ENCODE measurements at regions not wholly inside any gene's neighbourhood (a gene's known extent, or its start where the extent isn't known, plus 50 kb on each side); places are given as distances from the start of the nearest gene placed in this dataset.

DNA sequence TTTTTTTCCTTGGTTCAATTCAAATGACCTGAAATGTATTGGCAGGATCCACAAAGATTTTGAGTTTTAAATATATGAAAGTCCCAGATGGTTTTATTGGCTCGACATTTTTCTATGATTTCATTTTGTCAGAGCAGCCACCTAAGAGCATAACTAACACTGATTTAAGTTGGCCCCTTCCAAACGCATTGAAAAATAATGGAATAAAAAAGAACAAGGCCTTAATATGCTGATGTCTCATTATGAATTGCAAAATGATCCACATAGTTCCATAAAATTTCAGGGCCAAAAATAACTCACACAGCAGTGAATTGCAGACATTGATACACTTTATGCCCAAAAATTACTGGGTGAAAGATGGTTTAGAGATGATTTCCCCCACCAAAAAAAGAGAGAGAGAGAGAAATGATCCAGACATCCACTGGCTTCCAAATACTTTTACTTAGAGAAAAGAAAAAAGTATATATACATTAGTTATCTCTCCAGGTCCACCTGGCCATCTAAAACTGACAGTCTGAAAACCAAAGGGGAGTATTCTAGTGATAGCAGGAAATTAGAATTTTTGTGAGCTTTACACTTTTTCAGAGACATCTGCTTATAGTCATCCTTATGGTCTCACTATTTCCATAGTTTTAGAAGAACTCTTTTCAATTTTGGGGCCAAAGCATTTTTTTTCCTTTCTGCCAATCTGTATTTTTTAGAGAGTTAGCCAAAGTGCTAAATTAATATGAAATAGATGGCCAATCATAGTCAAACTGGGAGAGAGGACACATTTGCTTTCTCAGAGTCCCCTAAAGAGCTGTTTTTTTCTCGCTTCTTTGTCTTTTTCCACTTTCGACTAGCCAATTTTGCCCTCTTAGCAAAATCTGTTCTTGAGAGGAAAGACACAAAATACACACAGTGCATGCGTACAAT, 213.5 kb upstream of the RND3 start:
- H3K27me3 ChIP-seq: no peaks in the 10 kb centered on the region
- H3K4me1 ChIP-seq: no peaks in the 10 kb centered on the region
- H3K36me3 ChIP-seq: no peaks in the 10 kb centered on the region
- no peaks in the 10 kb centered on the region for H3K9me3 ChIP-seq
- no peak overlapping the region for H3K4me3 ChIP-seq
- no peak overlapping the region for H3K27ac ChIP-seq
- DNase-seq: no peak
- TF ChIP-seq, protein P1, sequence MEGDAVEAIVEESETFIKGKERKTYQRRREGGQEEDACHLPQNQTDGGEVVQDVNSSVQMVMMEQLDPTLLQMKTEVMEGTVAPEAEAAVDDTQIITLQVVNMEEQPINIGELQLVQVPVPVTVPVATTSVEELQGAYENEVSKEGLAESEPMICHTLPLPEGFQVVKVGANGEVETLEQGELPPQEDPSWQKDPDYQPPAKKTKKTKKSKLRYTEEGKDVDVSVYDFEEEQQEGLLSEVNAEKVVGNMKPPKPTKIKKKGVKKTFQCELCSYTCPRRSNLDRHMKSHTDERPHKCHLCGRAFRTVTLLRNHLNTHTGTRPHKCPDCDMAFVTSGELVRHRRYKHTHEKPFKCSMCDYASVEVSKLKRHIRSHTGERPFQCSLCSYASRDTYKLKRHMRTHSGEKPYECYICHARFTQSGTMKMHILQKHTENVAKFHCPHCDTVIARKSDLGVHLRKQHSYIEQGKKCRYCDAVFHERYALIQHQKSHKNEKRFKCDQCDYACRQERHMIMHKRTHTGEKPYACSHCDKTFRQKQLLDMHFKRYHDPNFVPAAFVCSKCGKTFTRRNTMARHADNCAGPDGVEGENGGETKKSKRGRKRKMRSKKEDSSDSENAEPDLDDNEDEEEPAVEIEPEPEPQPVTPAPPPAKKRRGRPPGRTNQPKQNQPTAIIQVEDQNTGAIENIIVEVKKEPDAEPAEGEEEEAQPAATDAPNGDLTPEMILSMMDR (IDR thresholded peaks at IDR 0.05): no peak
- TF ChIP-seq POLR2A (IDR thresholded peaks at IDR 0.05): no peak

DNA sequence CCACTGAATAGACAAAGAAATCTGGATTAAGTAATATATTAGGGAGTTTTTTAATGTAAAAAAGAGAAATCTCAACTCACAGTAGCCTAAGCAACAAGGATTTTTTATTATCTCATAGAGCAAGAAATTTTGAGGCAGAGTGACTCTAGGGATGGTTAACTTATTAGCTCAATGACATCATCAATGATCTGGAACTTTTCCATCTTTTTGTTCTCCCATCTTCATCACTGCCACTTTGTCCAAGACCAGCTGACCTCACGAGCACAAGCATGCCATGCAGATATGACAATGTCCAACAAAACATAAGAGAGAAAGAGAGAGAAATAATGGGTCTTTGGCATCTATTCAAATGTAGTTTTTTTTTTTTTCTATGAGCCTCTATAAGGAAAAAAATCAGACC, 211.8 kb upstream of the RND3 start:
- no peaks in the 10 kb centered on the region for H3K36me3 ChIP-seq
- no peak overlapping the region for H3K27ac ChIP-seq

DNA sequence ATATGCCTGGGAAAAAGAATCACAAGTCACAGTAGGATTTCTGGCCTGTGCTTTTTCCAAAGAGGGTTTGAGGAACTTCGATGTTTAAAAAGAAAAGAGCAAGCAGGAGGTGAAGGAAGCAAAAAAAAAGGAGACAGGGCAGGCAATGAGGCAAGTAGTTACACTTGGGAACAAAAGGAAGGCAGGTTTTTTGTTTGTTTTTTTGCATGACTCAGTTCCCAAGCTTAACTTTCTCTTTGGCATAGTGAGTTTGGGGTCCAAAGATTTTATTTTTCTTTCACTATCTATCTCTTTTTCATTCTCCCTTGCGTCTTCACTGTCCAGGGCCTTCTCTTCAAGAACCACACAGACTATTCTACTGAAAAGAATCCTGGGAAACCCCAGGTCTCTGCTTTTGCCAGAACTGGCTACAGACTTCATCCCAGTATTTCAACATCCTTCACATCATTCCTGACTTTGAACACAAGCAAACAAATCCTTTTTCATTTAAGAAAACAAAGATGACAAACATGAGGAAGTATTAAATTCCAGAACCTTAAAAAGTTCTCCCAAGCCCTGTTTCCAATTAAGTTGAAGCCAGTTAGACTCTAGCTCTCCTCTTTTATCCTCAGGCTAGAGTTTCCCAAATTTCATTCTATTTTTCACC, 210.7 kb upstream of the RND3 start:
- H3K27me3 ChIP-seq: no peaks in the 10 kb centered on the region
- H3K27ac ChIP-seq: no peak overlapping the region
- H3K9me3 ChIP-seq: no peaks in the 10 kb centered on the region
- no peaks in the 10 kb centered on the region for H3K4me1 ChIP-seq
- H3K4me3 ChIP-seq: no peak overlapping the region
- H3K36me3 ChIP-seq: no peaks in the 10 kb centered on the region
- DNase-seq: no peak
- no peak for TF ChIP-seq POLR2A (IDR thresholded peaks at IDR 0.05)
- TF ChIP-seq, protein P1 (IDR thresholded peaks at IDR 0.05): no peak

More for the DNA sequence above, 211.8 kb upstream of the RND3 start:
- Histone ChIP-seq H3K27me3 (no peaks in the 10 kb centered on the region), H3K4me3 (no peak overlapping the region), H3K9me3 (no peaks in the 10 kb centered on the region), H3K4me1 (no peaks in the 10 kb centered on the region)
- DNase-seq: no peak
- no peak for TF ChIP-seq POLR2A (IDR thresholded peaks at IDR 0.05)
- TF ChIP-seq, protein P1 (IDR thresholded peaks at IDR 0.05): no peak

DNA sequence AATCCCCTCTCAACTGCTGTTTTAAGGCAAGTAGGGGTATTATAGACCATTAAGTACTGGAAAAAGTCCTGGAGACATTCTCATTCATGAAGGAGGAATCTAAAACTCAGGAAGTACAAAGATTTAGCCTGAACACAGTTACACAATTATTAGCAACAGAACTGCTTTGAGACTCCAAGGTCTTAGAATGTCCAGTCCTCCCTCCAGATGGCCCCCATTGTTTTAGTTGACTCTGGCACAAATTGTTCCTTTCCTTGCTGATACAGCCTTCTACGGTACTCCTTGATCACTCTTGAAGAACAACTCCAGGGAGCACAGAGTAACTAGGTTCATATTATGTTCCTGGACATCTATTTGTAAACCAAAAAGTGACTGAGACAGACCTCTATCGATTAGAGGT, 210.1 kb upstream of the RND3 start:
- H3K27ac ChIP-seq: no peak overlapping the region
- no peaks in the 10 kb centered on the region for H3K36me3 ChIP-seq
- DNase-seq: no peak
- H3K4me1 ChIP-seq: no peaks in the 10 kb centered on the region
- H3K4me3 ChIP-seq: no peak overlapping the region
- TF ChIP-seq POLR2A (IDR thresholded peaks at IDR 0.05): no peak
- TF ChIP-seq, protein P1 (IDR thresholded peaks at IDR 0.05): no peak
- no peaks in the 10 kb centered on the region for H3K27me3 ChIP-seq
- H3K9me3 ChIP-seq: no peaks in the 10 kb centered on the region

DNA sequence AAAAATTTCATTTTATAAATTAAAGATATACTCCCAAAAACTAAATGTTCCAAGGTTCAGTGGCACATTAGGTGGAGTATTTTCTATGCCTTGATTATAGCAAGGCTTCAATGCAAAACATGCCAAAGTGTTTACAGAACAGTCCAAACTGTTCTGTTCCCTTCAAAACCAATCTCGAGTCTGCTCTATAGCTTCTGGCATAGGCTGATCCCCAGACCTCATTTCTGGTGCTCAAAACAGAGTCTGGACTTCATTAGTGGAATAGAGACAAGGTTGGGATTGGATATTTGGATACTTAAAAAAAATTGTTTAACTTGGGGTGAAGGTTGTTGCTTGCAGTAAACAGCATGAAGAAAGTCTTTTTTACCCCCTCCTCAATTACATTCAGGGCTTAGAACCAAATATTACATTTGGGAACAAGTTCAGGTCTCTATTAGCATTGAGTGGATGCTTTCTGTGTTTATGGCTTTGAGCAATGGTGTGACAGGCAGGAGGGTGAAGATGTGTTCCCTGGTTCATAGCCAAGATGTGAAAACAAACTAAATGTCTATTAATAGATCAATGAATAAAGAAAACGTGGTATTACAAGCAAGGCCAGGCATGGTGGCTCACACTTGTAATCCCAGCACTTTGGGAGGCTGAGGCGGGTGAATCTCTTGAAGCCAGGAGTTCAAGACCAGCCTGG, 208.1 kb upstream of the RND3 start:
- no peak overlapping the region for H3K4me3 ChIP-seq

More for the DNA sequence above, 208.1 kb upstream of the RND3 start:
- Histone ChIP-seq H3K27me3 (no peaks in the 10 kb centered on the region), H3K4me1 (no peaks in the 10 kb centered on the region), H3K27ac (no peak overlapping the region), H3K36me3 (no peaks in the 10 kb centered on the region), H3K9me3 (no peaks in the 10 kb centered on the region)
- no peak for DNase-seq
- TF ChIP-seq, protein P1 (IDR thresholded peaks at IDR 0.05): no peak
- TF ChIP-seq POLR2A (IDR thresholded peaks at IDR 0.05): no peak
